CD4-positive, alpha-beta T cell (primary cell): ENCODE measurements at regions not wholly inside any gene's neighbourhood (a gene's known extent, or its start where the extent isn't known, plus 50 kb on each side); places are given as distances from the start of the nearest gene placed in this dataset.

Experiments used
- ATAC-seq: fragments of 200-7000 bp; cut with Tn5 transposase; one replicate; pipeline ENCODE4 v1.10.0; 2022; ENCODE audit warnings: mild to moderate bottlenecking; ENCODE audit not compliant: poor library complexity
- CTCF ChIA-PET: fragments of 350-600 bp; sonication (Branson Sonifier 250); formaldehyde crosslinking; loops from one replicate; lab custom pipeline; 2021; ENCODE audit warnings: antibody characterized with exemption, inconsistent platforms; lab: Charles Lee
- POLR2A ChIA-PET: fragments of 350-600 bp; sonication (Branson Sonifier 250); formaldehyde crosslinking; loops from one replicate; lab custom pipeline; 2021; ENCODE audit warnings: antibody characterized with exemption, inconsistent platforms; lab: Charles Lee
- DNase-seq, 14 experiments: peaks; one replicate each; pipeline ENCODE4 v3.0.0-alpha.2; 2013 to 2020; ENCODE audit warnings: mixed read lengths in 2 of 14
- H3K27ac ChIP-seq, 2 donors: one replicate each; pipeline versions ENCODE4 v1.5.1 to v1.7.0; 2013; ENCODE audit warnings: low read length in 2 of 2, low read depth in 1 of 2, mild to moderate bottlenecking in 1 of 2
- H3K27me3 ChIP-seq, 2 experiments: 1 replicate in 1 of 2; 2 replicates in 1 of 2; pipeline versions ENCODE4 v1.6.1 to v1.7.0; 2013; ENCODE audit warnings: low read length in 2 of 2, control low read depth in 1 of 2, mild to moderate bottlenecking in 1 of 2, moderate library complexity in 1 of 2; ENCODE audit not compliant: insufficient read depth in 2 of 2, control insufficient read depth in 1 of 2
- H3K36me3 ChIP-seq: one replicate; pipeline ENCODE4 v1.6.1; 2013; ENCODE audit warnings: low read length, control low read depth; ENCODE audit not compliant: insufficient read depth
- H3K4me1 ChIP-seq: one replicate; pipeline ENCODE4 v1.6.1; 2013; ENCODE audit warnings: low read length, control low read depth; ENCODE audit not compliant: insufficient read depth
- H3K4me3 ChIP-seq: one replicate; pipeline ENCODE4 v1.5.1; 2013; ENCODE audit warnings: mild to moderate bottlenecking, low read length, moderate library complexity
- H3K9me3 ChIP-seq, 2 experiments: 1 replicate in 1 of 2; 2 replicates in 1 of 2; pipeline versions ENCODE4 v1.6.1 to v1.7.0; 2013; ENCODE audit warnings: low read length in 2 of 2, mild to moderate bottlenecking in 2 of 2, control low read depth in 1 of 2, moderate library complexity in 1 of 2; ENCODE audit not compliant: control insufficient read depth in 1 of 2, insufficient read depth in 1 of 2
- H3K27ac Mint-ChIP-seq: one replicate; pipeline ENCODE4 v1.8.0; 2020; ENCODE audit warnings: mixed read lengths
- H3K27me3 Mint-ChIP-seq: one replicate; pipeline ENCODE4 v1.8.0; 2021; ENCODE audit warnings: mixed read lengths
- H3K36me3 Mint-ChIP-seq: one replicate; pipeline ENCODE4 v1.8.0; 2021; ENCODE audit warnings: low read depth, mixed read lengths
- H3K4me1 Mint-ChIP-seq: one replicate; pipeline ENCODE4 v1.8.0; 2021; ENCODE audit warnings: low read depth, mixed read lengths
- H3K4me3 Mint-ChIP-seq: one replicate; pipeline ENCODE4 v1.8.0; 2020; ENCODE audit warnings: mild to moderate bottlenecking, mixed read lengths
- H3K9me3 Mint-ChIP-seq: one replicate; pipeline ENCODE4 v1.8.0; 2020; ENCODE audit warnings: mixed read lengths
- CTCF ChIP-seq: fragments of 200-600 bp; IDR thresholded peaks from one replicate; pipeline ENCODE4 v1.8.0; 2022; ENCODE audit warnings: antibody characterized with exemption, mild to moderate bottlenecking
- intact Hi-C, 2 experiments: fragments of 100-400 bp; cut with DNase I in 1 of 2; cut with micrococcal nuclease in 1 of 2; formaldehyde crosslinking; loops; one replicate each; pipeline versions ENCODE4 v1.15.1 to v1.9.0; 2023 to 2025; cut with DNase I, micrococcal nuclease

- Histone ChIP-seq H3K4me1 (no peaks in the 10 kb centered on the region), H3K27me3 (no peaks in the 10 kb centered on the region)
Measured at GRCh38 chr4:182015893-182016292, 227.3 kb upstream of the TENM3 start.

GRCh38 chr4:182017038-182017437 is 226.2 kb upstream of the TENM3 start:
- Mint-ChIP-seq H3K27ac (no peak overlapping the region), H3K4me1 (no peaks in the 10 kb centered on the region), H3K9me3 (no peaks in the 10 kb centered on the region), H3K4me3 (no peak overlapping the region), H3K27me3 (no peaks in the 10 kb centered on the region), H3K36me3 (no peaks in the 10 kb centered on the region)
- intact Hi-C loops, result no loop called here
- Histone ChIP-seq H3K9me3 (no peaks in the 10 kb centered on the region), H3K4me1 (no peaks in the 10 kb centered on the region), H3K36me3 (no peaks in the 10 kb centered on the region), H3K27me3 (no peaks in the 10 kb centered on the region), H3K4me3 (no peak overlapping the region), H3K27ac (no peak overlapping the region)
- DNase-seq, result no peak
- no peak for ATAC-seq
- TF ChIP-seq CTCF, result no peak
- CTCF ChIA-PET, result no interaction called here
- POLR2A ChIA-PET, result no interaction called here

More at GRCh38 chr4:182015893-182016292, 227.3 kb upstream of the TENM3 start:
- ChIA-PET CTCF (no interaction called here), POLR2A (no interaction called here)
- Histone ChIP-seq H3K9me3 (no peaks in the 10 kb centered on the region), H3K4me3 (no peak overlapping the region), H3K36me3 (no peaks in the 10 kb centered on the region), H3K27ac (no peak overlapping the region)
- no peaks in the 10 kb centered on the region for H3K4me1 Mint-ChIP-seq
- peaks cover under 1% of the 10 kb centered on the region for H3K9me3 Mint-ChIP-seq
- intact Hi-C loops, result no loop called here
- no peaks in the 10 kb centered on the region for H3K36me3 Mint-ChIP-seq
- H3K27me3 Mint-ChIP-seq, result no peaks in the 10 kb centered on the region
- TF ChIP-seq CTCF, result no peak
- no peak for ATAC-seq
- no peak for DNase-seq
- no peak overlapping the region for H3K27ac Mint-ChIP-seq
- no peak overlapping the region for H3K4me3 Mint-ChIP-seq

- Mint-ChIP-seq H3K27me3 (no peaks in the 10 kb centered on the region), H3K27ac (no peak overlapping the region), H3K9me3 (no peaks in the 10 kb centered on the region), H3K4me1 (no peaks in the 10 kb centered on the region), H3K4me3 (no peak overlapping the region), H3K36me3 (no peaks in the 10 kb centered on the region)
- Histone ChIP-seq H3K9me3 (no peaks in the 10 kb centered on the region), H3K27me3 (no peaks in the 10 kb centered on the region), H3K4me1 (no peaks in the 10 kb centered on the region), H3K4me3 (no peak overlapping the region), H3K27ac (no peak overlapping the region), H3K36me3 (no peaks in the 10 kb centered on the region)
- DNase-seq, result no peak
- ChIA-PET CTCF (no interaction called here), POLR2A (no interaction called here)
- no peak for TF ChIP-seq CTCF
- no peak for ATAC-seq
- intact Hi-C loops, result no loop called here
Measured at GRCh38 chr4:182018691-182019090, 224.5 kb upstream of the TENM3 start.
